ENCODE measurements at regions not wholly inside any gene's neighbourhood (a gene's known extent, or its start where the extent isn't known, plus 50 kb on each side); places are given as distances from the start of the nearest gene placed in this dataset.

DNA sequence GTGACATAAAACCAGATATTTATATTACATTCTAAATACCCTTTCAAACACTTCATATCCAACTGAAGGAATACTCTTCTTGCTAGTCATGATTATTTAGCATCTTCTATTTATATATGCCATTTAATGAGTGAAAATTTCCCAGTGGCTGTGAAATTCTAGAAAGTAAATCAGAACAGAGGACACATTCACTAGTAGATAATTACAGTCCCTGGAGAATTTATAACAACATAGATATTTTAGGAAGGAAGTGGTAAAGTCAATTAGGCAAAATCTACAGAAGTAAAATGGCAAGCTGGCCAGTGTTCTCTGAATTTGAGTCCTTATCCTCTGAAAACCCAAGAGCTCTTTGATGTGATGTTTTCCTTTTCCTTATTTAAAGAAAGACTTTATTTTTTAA is 121.8 kb downstream of the PMAIP1 start:
- TF ChIP-seq ZBTB1 (tag by site-specific recombination; IDR thresholded peaks at IDR 0.05) (no peak), IKZF3 (tag by site-specific recombination; IDR thresholded peaks at IDR 0.05) (no peak), ZNF324 (tag by site-specific recombination; IDR thresholded peaks at IDR 0.05) (no peak), ZBTB17 (tag by site-specific recombination; IDR thresholded peaks at IDR 0.05) (no peak), WT1 (tag by site-specific recombination; IDR thresholded peaks at IDR 0.05) (no peak), ZNF19 (tag by site-specific recombination; IDR thresholded peaks at IDR 0.05; ENCODE audit: low read depth) (no peak), SCRT2 (tag by site-specific recombination; IDR thresholded peaks at IDR 0.05) (no peak), HOXD13 (CRISPR knock-in tag; IDR thresholded peaks at IDR 0.05; ENCODE audit: borderline replicate concordance) (no peak), ZNF140 (tag by site-specific recombination; IDR thresholded peaks at IDR 0.05) (no peak), ZNF549 (tag by site-specific recombination; IDR thresholded peaks at IDR 0.05) (no peak)
- TF ChIP-seq, protein P1, sequence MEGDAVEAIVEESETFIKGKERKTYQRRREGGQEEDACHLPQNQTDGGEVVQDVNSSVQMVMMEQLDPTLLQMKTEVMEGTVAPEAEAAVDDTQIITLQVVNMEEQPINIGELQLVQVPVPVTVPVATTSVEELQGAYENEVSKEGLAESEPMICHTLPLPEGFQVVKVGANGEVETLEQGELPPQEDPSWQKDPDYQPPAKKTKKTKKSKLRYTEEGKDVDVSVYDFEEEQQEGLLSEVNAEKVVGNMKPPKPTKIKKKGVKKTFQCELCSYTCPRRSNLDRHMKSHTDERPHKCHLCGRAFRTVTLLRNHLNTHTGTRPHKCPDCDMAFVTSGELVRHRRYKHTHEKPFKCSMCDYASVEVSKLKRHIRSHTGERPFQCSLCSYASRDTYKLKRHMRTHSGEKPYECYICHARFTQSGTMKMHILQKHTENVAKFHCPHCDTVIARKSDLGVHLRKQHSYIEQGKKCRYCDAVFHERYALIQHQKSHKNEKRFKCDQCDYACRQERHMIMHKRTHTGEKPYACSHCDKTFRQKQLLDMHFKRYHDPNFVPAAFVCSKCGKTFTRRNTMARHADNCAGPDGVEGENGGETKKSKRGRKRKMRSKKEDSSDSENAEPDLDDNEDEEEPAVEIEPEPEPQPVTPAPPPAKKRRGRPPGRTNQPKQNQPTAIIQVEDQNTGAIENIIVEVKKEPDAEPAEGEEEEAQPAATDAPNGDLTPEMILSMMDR (tag by site-specific recombination; IDR thresholded peaks at IDR 0.05), result no peak
- TF ChIP-seq, protein P2, sequence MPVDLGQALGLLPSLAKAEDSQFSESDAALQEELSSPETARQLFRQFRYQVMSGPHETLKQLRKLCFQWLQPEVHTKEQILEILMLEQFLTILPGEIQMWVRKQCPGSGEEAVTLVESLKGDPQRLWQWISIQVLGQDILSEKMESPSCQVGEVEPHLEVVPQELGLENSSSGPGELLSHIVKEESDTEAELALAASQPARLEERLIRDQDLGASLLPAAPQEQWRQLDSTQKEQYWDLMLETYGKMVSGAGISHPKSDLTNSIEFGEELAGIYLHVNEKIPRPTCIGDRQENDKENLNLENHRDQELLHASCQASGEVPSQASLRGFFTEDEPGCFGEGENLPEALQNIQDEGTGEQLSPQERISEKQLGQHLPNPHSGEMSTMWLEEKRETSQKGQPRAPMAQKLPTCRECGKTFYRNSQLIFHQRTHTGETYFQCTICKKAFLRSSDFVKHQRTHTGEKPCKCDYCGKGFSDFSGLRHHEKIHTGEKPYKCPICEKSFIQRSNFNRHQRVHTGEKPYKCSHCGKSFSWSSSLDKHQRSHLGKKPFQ (tag by site-specific recombination; IDR thresholded peaks at IDR 0.05), result no peak
- TF ChIP-seq, protein P3, sequence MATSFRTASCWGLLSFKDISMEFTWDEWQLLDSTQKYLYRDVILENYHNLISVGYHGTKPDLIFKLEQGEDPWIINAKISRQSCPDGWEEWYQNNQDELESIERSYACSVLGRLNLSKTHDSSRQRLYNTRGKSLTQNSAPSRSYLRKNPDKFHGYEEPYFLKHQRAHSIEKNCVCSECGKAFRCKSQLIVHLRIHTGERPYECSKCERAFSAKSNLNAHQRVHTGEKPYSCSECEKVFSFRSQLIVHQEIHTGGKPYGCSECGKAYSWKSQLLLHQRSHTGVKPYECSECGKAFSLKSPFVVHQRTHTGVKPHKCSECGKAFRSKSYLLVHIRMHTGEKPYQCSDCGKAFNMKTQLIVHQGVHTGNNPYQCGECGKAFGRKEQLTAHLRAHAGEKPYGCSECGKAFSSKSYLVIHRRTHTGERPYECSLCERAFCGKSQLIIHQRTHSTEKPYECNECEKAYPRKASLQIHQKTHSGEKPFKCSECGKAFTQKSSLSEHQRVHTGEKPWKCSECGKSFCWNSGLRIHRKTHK (tag by site-specific recombination; IDR thresholded peaks at IDR 0.05), result no peak

Measured in HEK293 (cell line).